GM23338 (cell line): ENCODE measurements at regions not wholly inside any gene's neighbourhood (a gene's known extent, or its start where the extent isn't known, plus 50 kb on each side); places are given as distances from the start of the nearest gene placed in this dataset.

Experiments
- CREB1 ChIP-seq: fragments of 250-450 bp; sonication (Bioruptor Pico); IDR thresholded peaks from 2 replicates; pipeline ENCODE4 v1.5.0; 2020; ENCODE audit warnings: low read depth, mild to moderate bottlenecking, moderate library complexity
- CTCF ChIP-seq, 2 experiments: fragments of 200-600 bp in 1 of 2; sonication (generic) in 1 of 2; conservative IDR thresholded peaks; 2 replicates each; pipeline versions ENCODE4 v1.5.1 to v1.6.1; 2016 to 2017; ENCODE audit warnings: antibody characterized with exemption in 2 of 2, low read depth in 2 of 2, mild to moderate bottlenecking in 2 of 2, moderate library complexity in 1 of 2
- ETS1 ChIP-seq: IDR thresholded peaks from 2 replicates; pipeline ENCODE4 v1.6.1; 2016; ENCODE audit warnings: antibody characterized with exemption
- EZH2 ChIP-seq: fragments of 200-600 bp; sonication (generic); IDR thresholded peaks from one replicate; pipeline ENCODE4 v1.8.0; 2017; ENCODE audit warnings: antibody characterized with exemption, mild to moderate bottlenecking, low read depth; ENCODE audit not compliant: unreplicated experiment
- EZH2phosphoT487 ChIP-seq: fragments of 200-600 bp; sonication (generic); IDR thresholded peaks from one replicate; pipeline ENCODE4 v1.8.1; 2018; ENCODE audit warnings: antibody characterized with exemption; ENCODE audit not compliant: unreplicated experiment
- JUNB ChIP-seq: IDR thresholded peaks from one replicate; pipeline ENCODE4 v1.6.1; 2016; ENCODE audit warnings: antibody characterized with exemption; ENCODE audit not compliant: unreplicated experiment
- NANOG ChIP-seq: IDR thresholded peaks from 2 replicates; pipeline ENCODE4 v1.6.1; 2016; ENCODE audit warnings: antibody characterized with exemption, borderline replicate concordance
- POLR2AphosphoS5 ChIP-seq: IDR thresholded peaks from 2 replicates; pipeline ENCODE4 v1.6.1; 2016; ENCODE audit warnings: antibody characterized with exemption, low read depth
- REST ChIP-seq: IDR thresholded peaks from one replicate; pipeline ENCODE4 v1.6.1; 2018; ENCODE audit warnings: antibody characterized with exemption; ENCODE audit not compliant: unreplicated experiment
- STAT1 ChIP-seq: IDR thresholded peaks from one replicate; pipeline ENCODE4 v1.6.1; 2016; ENCODE audit warnings: antibody characterized with exemption; ENCODE audit not compliant: unreplicated experiment
- ZNF114 ChIP-seq: fragments of 250-450 bp; sonication (Bioruptor Pico); IDR thresholded peaks from 2 replicates; pipeline ENCODE4 v1.5.0; 2020; ENCODE audit warnings: mild to moderate bottlenecking, moderate library complexity
- ZNF331 ChIP-seq: fragments of 250-450 bp; sonication (Bioruptor Pico); IDR thresholded peaks from 2 replicates; pipeline ENCODE4 v1.5.0; 2020; ENCODE audit warnings: low read depth, mild to moderate bottlenecking, moderate library complexity
- ZNF462 ChIP-seq: fragments of 250-450 bp; sonication (Bioruptor Pico); IDR thresholded peaks from 2 replicates; pipeline ENCODE4 v1.5.0; 2020; ENCODE audit warnings: mild to moderate bottlenecking, moderate library complexity

GRCh38 chr11:104609311-104610085, 288.8 kb downstream of the CASP12 start:
- no peak for TF ChIP-seq POLR2AphosphoS5
- TF ChIP-seq EZH2phosphoT487: no peak
- TF ChIP-seq CTCF (conservative IDR thresholded peaks at IDR 0.05; ENCODE audit: low read depth in 2 of 2): peak; percentile 84 to 96
- TF ChIP-seq ETS1: no peak
- no peak for TF ChIP-seq REST
- no peak for TF ChIP-seq EZH2
- no peak for TF ChIP-seq CREB1 (CRISPR knock-in tag)
- no peak for TF ChIP-seq NANOG
- no peak for TF ChIP-seq ZNF331 (CRISPR knock-in tag)
- peak; percentile 90 for TF ChIP-seq ZNF462 (CRISPR knock-in tag)
- no peak for TF ChIP-seq ZNF114 (CRISPR knock-in tag)
- TF ChIP-seq JUNB: no peak
- TF ChIP-seq STAT1: no peak
